H1 (cell line): ENCODE measurements at regions not wholly inside any gene's neighbourhood (a gene's known extent, or its start where the extent isn't known, plus 50 kb on each side); places are given as distances from the start of the nearest gene placed in this dataset.

Source experiments
- ATF3 ChIP-seq: IDR thresholded peaks from 2 replicates; pipeline ENCODE4 v1.6.1; 2011; ENCODE audit warnings: low read depth, mild to moderate bottlenecking, low read length; ENCODE audit not compliant: insufficient read depth
- SP2 ChIP-seq: IDR thresholded peaks from 2 replicates; pipeline ENCODE4 v1.6.1; 2012; ENCODE audit warnings: mild to moderate bottlenecking, low read length, inconsistent platforms

GRCh38 chr17:33686171-33686570, 393.1 kb upstream of the ASIC2 start (continued):
- TF ChIP-seq ATF3 (no peak), SP2 (no peak)
